ENCODE measurements at regions not wholly inside any gene's neighbourhood (a gene's known extent, or its start where the extent isn't known, plus 50 kb on each side); places are given as distances from the start of the nearest gene placed in this dataset.

DNA sequence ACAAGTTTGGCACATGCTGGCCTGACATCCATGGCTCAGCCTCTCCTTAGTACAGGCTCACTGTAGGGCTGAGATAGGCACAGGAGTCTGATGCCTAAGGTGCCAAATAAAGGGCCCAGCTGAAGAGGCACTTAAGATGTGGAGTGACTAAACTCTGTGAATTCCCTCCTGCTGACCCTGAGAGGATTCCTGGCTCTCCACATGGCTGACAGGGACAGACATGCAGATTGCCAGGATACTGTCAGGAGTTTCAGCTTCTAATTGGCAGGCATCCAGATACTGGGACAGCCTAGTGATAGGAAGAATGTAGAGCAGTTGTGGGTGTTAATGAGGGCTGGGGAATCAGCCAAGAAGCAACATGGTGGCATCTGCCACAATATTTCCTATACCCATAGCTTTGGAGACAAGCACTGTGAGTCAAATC, 558.7 kb downstream of the INSC start:
- TF ChIP-seq POLR2A (IDR thresholded peaks at IDR 0.05) = no peak
- no peak for TF ChIP-seq EP300 (IDR thresholded peaks at IDR 0.05)
- TF ChIP-seq POLR2AphosphoS5 (IDR thresholded peaks at IDR 0.05) = no peak
- TF ChIP-seq, protein P1, sequence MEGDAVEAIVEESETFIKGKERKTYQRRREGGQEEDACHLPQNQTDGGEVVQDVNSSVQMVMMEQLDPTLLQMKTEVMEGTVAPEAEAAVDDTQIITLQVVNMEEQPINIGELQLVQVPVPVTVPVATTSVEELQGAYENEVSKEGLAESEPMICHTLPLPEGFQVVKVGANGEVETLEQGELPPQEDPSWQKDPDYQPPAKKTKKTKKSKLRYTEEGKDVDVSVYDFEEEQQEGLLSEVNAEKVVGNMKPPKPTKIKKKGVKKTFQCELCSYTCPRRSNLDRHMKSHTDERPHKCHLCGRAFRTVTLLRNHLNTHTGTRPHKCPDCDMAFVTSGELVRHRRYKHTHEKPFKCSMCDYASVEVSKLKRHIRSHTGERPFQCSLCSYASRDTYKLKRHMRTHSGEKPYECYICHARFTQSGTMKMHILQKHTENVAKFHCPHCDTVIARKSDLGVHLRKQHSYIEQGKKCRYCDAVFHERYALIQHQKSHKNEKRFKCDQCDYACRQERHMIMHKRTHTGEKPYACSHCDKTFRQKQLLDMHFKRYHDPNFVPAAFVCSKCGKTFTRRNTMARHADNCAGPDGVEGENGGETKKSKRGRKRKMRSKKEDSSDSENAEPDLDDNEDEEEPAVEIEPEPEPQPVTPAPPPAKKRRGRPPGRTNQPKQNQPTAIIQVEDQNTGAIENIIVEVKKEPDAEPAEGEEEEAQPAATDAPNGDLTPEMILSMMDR (IDR thresholded peaks at IDR 0.05) = no peak
- no peak overlapping the region for H3K27ac ChIP-seq
- H3K9me3 ChIP-seq = peaks cover 0 to 11% (median 0%) of the 10 kb centered on the region in 4 donors
- H3K4me3 ChIP-seq = no peak overlapping the region
- no peak for DNase-seq
- no peaks in the 10 kb centered on the region for H3K4me1 ChIP-seq
- no peaks in the 10 kb centered on the region for H3K36me3 ChIP-seq
- intact Hi-C loops (cut with DNase I) = no loop called here
- H3K27me3 ChIP-seq = no peaks in the 10 kb centered on the region

DNA sequence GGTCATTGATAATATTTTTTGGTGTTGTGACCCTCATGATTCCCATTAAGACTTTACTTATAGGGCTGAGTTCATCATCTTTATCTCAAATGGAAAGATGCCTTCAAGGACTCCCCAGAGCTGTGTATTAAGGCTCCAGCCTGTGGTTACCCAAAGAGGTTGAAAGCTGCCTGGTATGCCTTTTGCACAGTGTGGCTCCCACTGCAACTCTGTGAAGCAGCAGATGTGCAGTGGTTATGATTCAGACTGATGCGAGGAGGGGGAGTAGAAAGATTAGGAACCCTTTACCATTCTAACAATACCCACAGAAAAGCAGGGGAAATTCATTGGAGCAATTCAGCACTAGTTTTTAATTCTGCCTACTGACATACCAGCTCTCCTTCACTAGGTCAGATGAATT, 560.0 kb downstream of the INSC start:
- TF ChIP-seq POLR2AphosphoS5 (IDR thresholded peaks at IDR 0.05) (no peak), EP300 (IDR thresholded peaks at IDR 0.05) (no peak), POLR2A (IDR thresholded peaks at IDR 0.05) (no peak)
- TF ChIP-seq, protein P1 (IDR thresholded peaks at IDR 0.05) = no peak
- DNase-seq = no peak
- 89 to 94% methylated on average over 1 of the region's 1 CpG for WGBS, 2 donors
- Histone ChIP-seq H3K4me1 (no peaks in the 10 kb centered on the region), H3K27me3 (no peaks in the 10 kb centered on the region), H3K36me3 (no peaks in the 10 kb centered on the region), H3K27ac (no peak overlapping the region), H3K9me3 (peaks cover 0 to 13% (median 0%) of the 10 kb centered on the region in 4 donors), H3K4me3 (no peak overlapping the region)
- intact Hi-C loops (cut with DNase I) = no loop called here

DNA sequence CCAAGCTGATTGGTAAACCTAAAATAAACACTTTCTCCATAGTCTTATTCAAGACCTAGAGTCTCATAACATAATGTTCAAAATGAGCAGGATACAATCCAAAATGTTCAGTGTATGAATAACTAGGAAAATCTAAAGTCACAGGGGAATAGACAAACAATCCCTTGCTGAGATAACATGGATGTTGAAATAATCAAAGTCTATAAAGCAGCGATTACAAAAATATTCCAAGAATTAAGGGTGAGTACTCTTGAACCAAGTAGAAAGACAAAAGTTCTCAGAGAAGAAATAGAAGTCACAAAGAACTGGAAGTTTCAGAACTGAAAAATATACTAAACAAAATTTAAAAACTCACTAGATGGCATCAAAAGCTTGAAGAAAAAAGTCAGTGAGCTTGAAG, 561.0 kb downstream of the INSC start:
- Histone ChIP-seq H3K9me3 (peaks cover 0 to 13% (median 0%) of the 10 kb centered on the region in 4 donors), H3K4me3 (no peak overlapping the region), H3K27ac (no peak overlapping the region), H3K36me3 (no peaks in the 10 kb centered on the region), H3K4me1 (no peaks in the 10 kb centered on the region), H3K27me3 (no peaks in the 10 kb centered on the region)
- intact Hi-C loops (cut with DNase I) = no loop called here
- DNase-seq = no peak
- WGBS, 2 donors = 72 to 89% methylated on average over 1 of the region's 1 CpG
- no peak for TF ChIP-seq POLR2A (IDR thresholded peaks at IDR 0.05)
- TF ChIP-seq, protein P1 (IDR thresholded peaks at IDR 0.05) = no peak
- TF ChIP-seq POLR2AphosphoS5 (IDR thresholded peaks at IDR 0.05) = no peak
- no peak for TF ChIP-seq EP300 (IDR thresholded peaks at IDR 0.05)

DNA sequence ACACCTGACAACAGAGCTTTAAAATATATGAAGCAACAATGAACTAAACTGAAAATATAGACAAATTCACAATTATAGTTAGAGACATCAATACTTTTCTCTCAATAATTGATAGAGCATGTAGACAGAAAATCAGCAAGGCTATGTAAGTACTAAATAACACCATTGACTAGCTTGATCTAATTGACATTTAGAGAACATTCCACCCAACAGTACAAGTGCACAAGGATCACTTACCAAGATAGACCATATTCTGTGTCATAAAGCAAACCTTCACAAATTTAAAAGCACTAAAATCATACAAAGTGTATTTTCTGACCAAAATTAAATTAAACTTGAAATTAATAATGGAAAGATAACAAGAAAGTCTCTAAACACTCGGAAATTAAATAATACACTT, 562.5 kb downstream of the INSC start:
- no peak for DNase-seq
- Histone ChIP-seq H3K4me3 (no peak overlapping the region), H3K4me1 (no peaks in the 10 kb centered on the region), H3K27ac (no peak overlapping the region), H3K27me3 (no peaks in the 10 kb centered on the region), H3K9me3 (peaks cover 0 to 13% (median 0%) of the 10 kb centered on the region in 4 donors), H3K36me3 (no peaks in the 10 kb centered on the region)
- 93 to 95% methylated on average over 1 of the region's 1 CpG for WGBS, 2 donors
- no peak for TF ChIP-seq POLR2A (IDR thresholded peaks at IDR 0.05)
- TF ChIP-seq POLR2AphosphoS5 (IDR thresholded peaks at IDR 0.05) = no peak
- TF ChIP-seq, protein P1 (IDR thresholded peaks at IDR 0.05) = no peak
- TF ChIP-seq EP300 (IDR thresholded peaks at IDR 0.05) = no peak
- intact Hi-C loops (cut with DNase I) = no loop called here

DNA sequence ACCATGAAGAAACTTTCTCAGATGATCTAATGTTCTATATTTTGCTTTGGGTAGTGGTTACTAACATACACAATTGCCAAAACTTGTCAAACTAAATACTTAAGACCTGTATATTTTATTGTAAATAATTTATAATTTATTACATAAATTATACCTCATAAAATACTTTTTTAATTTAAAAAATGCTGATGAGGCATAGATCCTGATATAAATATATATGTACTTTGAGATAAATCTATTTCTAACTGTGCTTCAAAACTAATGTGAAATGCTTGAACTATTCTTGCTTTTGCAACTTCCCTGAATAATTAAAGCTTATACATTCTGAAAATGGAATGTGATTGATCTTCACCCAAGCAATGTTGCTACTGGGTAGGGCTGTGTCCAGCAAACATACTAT, 568.8 kb downstream of the INSC start:
- Histone ChIP-seq H3K4me3 (no peak overlapping the region), H3K36me3 (no peaks in the 10 kb centered on the region), H3K27me3 (no peaks in the 10 kb centered on the region), H3K27ac (no peak overlapping the region), H3K4me1 (no peaks in the 10 kb centered on the region), H3K9me3 (peaks cover 0 to 3% (median 0%) of the 10 kb centered on the region in 4 donors)
- intact Hi-C loops (cut with DNase I) = no loop called here
- no peak for DNase-seq
- TF ChIP-seq POLR2AphosphoS5 (IDR thresholded peaks at IDR 0.05) = no peak
- no peak for TF ChIP-seq POLR2A (IDR thresholded peaks at IDR 0.05)
- TF ChIP-seq, protein P1 (IDR thresholded peaks at IDR 0.05) = no peak
- TF ChIP-seq EP300 (IDR thresholded peaks at IDR 0.05) = no peak
